ENCODE measurements at regions not wholly inside any gene's neighbourhood (a gene's known extent, or its start where the extent isn't known, plus 50 kb on each side); places are given as distances from the start of the nearest gene placed in this dataset.

DNA sequence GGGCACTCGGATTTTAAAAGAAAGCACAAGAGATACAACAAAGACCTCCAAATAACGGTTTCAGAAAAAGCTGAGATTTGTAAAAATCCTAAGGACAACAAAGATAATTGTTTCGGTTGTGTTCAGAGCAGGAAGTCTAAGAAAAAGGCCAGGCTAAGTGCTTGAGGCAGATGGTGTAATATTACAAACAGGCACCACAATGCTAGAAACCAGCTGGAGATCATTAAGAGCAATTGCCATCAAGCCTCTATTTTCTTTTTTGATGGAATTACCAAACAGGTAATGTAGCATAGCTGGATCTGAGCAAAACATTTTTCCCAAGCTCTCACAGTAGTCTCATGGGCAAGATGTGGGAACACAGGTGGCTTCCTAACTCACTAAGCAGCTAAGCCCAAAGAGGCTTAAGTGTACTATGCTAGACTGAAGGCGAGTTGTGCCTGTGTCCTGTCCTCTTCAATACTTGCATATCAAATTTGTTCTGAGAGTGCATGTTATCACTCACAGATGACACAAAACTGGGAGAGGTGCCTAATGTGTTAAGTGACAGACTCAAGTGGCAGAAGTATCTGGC lies 161.6 kb downstream of the GLUL start:
- TF ChIP-seq, protein P1, sequence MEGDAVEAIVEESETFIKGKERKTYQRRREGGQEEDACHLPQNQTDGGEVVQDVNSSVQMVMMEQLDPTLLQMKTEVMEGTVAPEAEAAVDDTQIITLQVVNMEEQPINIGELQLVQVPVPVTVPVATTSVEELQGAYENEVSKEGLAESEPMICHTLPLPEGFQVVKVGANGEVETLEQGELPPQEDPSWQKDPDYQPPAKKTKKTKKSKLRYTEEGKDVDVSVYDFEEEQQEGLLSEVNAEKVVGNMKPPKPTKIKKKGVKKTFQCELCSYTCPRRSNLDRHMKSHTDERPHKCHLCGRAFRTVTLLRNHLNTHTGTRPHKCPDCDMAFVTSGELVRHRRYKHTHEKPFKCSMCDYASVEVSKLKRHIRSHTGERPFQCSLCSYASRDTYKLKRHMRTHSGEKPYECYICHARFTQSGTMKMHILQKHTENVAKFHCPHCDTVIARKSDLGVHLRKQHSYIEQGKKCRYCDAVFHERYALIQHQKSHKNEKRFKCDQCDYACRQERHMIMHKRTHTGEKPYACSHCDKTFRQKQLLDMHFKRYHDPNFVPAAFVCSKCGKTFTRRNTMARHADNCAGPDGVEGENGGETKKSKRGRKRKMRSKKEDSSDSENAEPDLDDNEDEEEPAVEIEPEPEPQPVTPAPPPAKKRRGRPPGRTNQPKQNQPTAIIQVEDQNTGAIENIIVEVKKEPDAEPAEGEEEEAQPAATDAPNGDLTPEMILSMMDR (optimal IDR thresholded peaks at IDR 0.05 in 1 of 3, IDR thresholded peaks at IDR 0.05 in 1 of 3, conservative IDR thresholded peaks at IDR 0.05 in 1 of 3; ENCODE audit: extremely low read depth in 1 of 3, insufficient read depth in 2 of 3, low read length in 3 of 3): no peak
- no peak for TF ChIP-seq EZH2 (IDR thresholded peaks at IDR 0.05; ENCODE audit: low read length)

Data from keratinocyte (primary cell).